GM12892 (cell line): ENCODE measurements at regions not wholly inside any gene's neighbourhood (a gene's known extent, or its start where the extent isn't known, plus 50 kb on each side); places are given as distances from the start of the nearest gene placed in this dataset.

ENCODE experiments used
- DNase-seq: peaks from one replicate; pipeline ENCODE4 v3.0.0; 2011; ENCODE audit not compliant: insufficient read length
- FAIRE-seq: peaks from 2 replicates; lab custom pipeline; 2011; peaks lifted over from hg19 to GRCh38; lab: Jason Lieb, UNC
- POLR2A ChIP-seq: IDR thresholded peaks from 2 replicates; pipeline ENCODE4 v1.6.1; 2011; ENCODE audit warnings: low read depth, low read length, control low read depth
- POLR2AphosphoS5 ChIP-seq: IDR thresholded peaks from 2 replicates; pipeline ENCODE4 v1.6.1; 2011; ENCODE audit warnings: low read depth, low read length, control low read depth
- TAF1 ChIP-seq: IDR thresholded peaks from 2 replicates; pipeline ENCODE4 v1.6.1; 2011; ENCODE audit warnings: low read depth, mild to moderate bottlenecking, control low read depth, low read length, borderline replicate concordance

DNA sequence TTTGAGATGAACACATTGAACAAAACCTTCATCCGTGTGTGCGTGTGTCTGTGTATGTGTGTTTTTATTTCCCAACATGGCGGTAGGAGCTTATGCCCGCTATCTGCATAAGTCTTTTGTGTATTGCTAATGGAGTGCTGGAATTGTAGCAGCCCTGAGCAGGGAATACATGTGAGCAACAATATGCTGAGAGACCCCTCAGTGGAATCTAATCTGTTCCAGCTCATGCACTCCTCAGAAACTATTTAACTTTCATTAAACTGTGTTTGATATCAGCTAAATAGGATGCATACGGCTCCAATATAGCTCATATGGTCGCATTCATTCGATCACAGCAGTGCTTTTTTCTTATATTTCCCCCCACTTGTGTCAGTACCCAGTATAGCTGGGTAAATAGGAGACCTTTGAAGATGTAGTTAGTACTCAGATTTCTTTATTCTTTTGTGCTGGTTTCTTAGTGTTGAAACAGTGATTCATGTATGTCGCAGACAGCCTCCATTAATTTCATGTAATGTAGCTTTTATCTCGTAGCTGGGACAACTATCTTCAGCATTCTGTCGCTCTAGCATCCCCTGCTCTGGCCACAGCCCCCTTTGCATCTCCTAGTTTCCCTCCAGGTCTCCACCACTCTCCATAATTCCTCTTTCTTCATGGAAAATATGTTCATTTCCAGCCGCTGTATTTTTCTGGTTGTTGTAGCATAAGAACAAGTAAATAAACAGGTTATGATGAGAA lies 891.2 kb downstream of the BCL11A start:
- no peak for FAIRE-seq
- TF ChIP-seq POLR2A (no peak), TAF1 (no peak), POLR2AphosphoS5 (no peak)
- no peak for DNase-seq

DNA sequence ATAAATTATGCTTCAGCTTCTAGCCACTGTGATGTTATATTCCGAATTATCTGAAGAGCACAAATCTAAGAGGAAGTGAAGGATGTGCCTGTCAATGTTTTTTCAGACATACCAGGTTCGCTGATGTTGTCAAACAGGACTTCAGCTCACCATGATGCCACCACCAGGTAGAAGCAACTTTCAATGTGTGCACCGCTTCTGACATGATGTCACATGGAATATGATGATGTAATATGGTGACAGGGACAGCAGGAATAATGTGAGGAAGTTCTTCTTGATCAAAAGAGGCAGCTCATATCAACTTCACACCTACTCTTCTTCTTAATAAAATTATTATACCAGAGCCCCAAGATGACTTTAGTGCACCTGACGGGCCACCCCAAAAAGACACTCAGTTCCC lies 893.2 kb downstream of the BCL11A start:
- TF ChIP-seq POLR2A (no peak), TAF1 (no peak), POLR2AphosphoS5 (no peak)
- FAIRE-seq, result no peak
- DNase-seq, result no peak

DNA sequence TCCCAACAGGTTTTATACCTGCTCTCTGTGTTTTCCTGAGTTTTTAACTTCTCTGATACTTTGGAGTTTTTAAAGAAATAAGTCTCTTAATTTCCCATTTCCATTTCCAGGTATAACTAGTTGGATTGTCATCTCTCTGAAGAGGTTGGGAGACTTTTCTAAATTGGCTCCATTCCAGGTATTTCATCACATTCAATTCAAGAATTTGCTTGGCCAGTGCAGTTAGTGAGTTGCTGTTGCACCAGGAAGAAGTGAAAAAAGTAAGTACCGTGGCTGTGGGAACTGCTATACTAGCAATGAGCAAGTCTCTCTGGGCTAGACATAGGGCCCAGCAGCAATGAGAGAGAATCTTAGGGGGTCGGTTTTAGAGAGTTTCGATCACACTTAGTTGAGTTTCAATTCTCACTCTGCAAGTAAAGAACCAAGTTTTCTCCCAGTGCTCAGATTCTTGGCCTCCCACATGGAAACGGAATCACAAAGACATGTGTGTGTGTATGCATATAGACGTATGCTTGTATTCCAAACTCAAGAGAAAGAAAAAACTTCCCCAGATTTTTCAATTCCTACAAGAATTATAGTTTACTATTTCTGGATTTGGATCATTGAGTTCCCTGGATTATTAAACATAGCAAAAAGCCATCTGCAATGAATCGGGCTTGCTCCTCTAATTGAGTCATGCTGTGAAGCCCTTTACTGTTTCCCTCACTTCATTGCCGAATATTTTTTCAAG lies 894.4 kb downstream of the BCL11A start:
- DNase-seq, result no peak
- FAIRE-seq, result no peak
- TF ChIP-seq TAF1 (no peak), POLR2A (no peak), POLR2AphosphoS5 (no peak)

DNA sequence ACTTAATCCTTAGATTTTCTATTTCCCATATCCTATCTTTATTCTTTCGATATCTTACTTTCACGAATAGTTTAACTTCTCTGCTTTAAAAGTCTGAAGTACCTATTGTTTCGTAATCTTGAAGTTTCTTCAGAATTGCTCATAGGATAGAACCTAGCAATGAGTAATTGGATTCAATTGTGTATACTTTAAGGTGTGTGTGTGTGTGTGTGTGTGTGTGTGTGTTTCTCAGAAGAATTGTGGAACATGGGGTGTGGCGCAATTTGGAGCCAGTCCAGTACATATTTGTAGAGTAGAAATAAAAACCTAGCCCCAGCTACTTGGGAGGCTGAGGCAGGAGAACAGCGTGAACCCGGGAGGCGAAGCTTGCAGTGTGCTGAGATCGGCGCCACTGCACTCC lies 897.6 kb downstream of the BCL11A start:
- no peak for FAIRE-seq
- DNase-seq, result no peak
- TF ChIP-seq POLR2A (no peak), POLR2AphosphoS5 (no peak), TAF1 (no peak)

DNA sequence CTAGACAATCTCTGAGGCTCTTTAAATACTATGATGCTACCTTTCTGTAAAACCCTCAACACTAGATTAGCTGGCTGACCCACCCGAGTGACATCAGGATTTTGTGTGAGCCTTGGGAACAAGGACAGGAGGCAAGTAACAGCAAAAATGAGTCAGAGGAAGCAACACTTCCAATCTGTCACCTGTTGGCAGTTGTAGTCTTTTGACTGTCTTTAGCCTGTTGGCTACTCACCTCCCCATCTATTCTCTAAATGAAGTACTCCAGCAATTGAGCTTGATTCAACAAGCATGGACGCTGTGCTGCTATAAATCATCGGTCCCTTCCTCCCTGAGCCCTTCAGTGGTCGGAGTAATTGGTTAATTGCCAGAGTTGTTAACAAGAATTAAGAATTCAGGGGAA lies 898.7 kb downstream of the BCL11A start:
- TF ChIP-seq TAF1, result no peak
- no peak for TF ChIP-seq POLR2AphosphoS5
- TF ChIP-seq POLR2A, result no peak
- FAIRE-seq, result no peak
- no peak for DNase-seq

DNA sequence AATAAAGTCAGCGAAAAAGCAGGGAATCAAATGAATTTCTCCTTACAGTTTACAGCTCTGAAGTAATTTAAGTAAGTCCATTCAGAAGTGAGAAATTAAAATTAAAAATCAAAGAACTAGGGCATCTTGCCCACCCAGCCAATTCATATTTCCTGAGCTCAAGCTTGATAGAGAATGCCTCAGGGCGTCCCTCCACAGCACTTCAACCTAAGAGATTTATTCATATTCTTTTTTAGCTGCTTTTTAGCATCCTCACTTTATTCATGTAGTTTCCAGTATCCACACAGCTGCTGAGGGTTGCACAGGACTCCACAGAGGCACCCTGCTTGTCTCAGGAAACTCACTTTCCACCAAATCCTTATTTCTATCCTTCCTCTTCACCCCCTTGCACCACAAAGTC lies 900.3 kb downstream of the BCL11A start:
- TF ChIP-seq POLR2AphosphoS5, result no peak
- no peak for TF ChIP-seq TAF1
- TF ChIP-seq POLR2A, result no peak
- no peak for FAIRE-seq
- DNase-seq, result no peak

DNA sequence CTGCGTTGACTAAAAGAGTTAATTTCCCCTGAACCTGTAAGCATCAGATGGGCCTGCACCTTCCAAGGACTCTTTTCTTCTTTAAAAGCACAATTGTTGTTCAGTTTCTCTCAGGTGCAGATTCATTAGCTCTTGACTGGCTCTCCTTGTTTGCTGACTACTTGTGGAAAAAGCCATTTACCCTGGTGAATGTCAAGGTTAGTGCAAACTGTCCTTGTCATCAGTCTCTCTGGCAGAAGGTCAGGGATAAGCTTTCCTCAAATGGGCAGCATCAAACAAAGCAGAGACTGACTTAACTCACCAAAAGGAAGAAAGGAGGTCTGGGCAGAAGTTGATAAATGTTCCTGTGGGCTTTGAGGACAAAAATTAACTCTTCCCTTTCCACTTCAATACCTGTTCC lies 922.7 kb downstream of the BCL11A start:
- FAIRE-seq (no peak), DNase-seq (no peak)
- TF ChIP-seq POLR2AphosphoS5 (no peak), TAF1 (no peak), POLR2A (no peak)

DNA sequence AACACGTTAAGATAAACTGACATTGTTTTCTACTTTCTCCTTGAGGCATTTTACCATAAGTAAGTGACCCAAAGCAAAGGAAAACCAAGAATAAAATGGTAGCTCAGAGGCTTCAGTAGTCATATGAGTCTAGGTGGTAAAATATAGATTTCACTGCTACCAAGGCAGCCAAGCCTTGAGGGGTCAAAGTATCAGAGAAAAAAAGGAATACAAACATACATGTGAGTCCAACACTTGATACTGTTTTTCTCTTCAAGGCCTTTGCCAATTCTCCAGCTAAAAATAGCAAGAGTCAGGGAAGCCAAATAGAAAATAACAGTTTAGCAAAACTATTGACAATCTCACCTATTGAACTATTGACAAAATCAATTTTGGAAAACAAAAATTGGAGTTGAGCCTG lies 925.9 kb downstream of the BCL11A start:
- TF ChIP-seq POLR2AphosphoS5 (no peak), POLR2A (no peak)
- no peak for DNase-seq
- FAIRE-seq, result no peak

DNA sequence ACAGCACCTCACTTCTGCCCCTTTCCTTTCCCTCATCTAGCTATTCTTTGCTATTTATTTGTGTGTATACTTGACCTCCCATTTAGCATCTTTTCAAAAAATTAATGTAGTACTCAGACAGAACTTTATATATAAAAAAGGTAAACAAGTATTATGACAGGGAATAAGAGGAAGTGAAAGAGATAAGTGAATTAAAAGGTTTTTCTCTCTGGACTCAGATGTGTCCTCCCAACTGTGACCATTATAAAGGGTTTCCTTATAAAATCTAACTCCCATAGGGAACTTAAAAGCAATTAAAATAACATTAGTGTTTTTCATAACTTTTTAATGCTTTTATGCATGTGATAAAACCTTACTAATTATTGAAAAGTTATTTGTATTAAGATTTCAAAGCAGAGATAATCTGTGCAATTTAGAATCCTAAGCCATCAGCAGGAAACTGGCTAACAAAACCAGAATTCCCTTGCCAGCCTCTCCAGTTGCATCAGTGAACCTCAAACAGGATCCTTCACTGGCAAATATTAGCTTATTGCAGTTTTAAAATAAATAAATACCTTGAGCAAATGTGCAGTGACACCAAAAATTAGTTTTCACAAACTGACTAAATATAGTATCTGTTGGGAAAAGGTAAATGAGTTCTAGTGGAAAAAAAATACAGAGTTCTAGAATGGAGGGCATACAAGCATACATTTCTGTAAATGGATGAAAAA lies 930.7 kb downstream of the BCL11A start:
- FAIRE-seq (no peak), DNase-seq (no peak)
- no peak for TF ChIP-seq TAF1
- TF ChIP-seq POLR2AphosphoS5, result no peak
- no peak for TF ChIP-seq POLR2A

DNA sequence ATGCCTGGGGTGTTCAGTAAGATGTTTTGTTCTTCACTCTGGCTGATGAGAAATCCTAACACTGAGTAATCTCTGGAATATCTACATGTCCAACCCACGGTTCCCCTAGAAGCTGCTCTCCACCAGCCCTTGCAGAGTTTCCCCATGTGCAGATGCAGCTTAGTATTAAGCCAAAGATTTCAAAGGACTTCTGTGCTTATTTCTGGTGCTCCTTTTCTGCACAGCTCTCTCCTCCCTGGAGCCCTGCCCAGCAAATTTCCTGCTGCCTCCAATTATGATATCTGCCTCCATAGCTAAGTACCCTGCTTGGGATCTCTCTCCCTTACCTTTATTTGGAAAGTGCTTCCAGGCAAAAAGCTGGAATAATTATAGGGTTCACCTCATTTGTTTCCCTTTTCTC lies 949.3 kb downstream of the BCL11A start:
- TF ChIP-seq TAF1 (no peak), POLR2A (no peak), POLR2AphosphoS5 (no peak)
- no peak for FAIRE-seq
- no peak for DNase-seq

DNA sequence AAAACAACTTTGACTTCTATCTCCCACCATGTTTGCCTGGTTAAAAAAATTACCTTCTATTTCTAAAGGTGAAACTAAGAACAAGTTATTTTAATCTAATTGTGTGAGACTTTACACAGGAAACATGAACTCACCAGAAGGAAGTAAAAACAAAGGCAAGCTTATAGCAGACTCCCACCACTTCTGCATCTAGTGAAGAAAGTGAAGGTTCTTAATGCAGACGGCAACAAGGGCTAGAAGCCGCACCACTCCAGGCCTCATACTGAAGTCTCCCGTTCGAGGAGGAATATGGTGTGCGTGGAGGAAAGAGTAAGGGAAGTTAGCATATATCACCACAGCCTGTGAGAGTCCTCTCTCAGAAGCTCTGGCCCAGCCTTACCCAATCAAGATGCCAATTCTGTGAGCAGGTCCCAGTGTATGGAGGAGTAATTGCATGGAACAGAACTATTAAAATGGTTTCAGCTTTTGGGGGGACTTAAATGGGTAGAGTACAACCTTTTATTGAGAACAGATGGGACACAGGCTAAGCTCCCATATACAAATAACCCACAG lies 958.7 kb downstream of the BCL11A start:
- FAIRE-seq, result no peak
- TF ChIP-seq TAF1, result no peak
- no peak for TF ChIP-seq POLR2AphosphoS5
- TF ChIP-seq POLR2A, result no peak

DNA sequence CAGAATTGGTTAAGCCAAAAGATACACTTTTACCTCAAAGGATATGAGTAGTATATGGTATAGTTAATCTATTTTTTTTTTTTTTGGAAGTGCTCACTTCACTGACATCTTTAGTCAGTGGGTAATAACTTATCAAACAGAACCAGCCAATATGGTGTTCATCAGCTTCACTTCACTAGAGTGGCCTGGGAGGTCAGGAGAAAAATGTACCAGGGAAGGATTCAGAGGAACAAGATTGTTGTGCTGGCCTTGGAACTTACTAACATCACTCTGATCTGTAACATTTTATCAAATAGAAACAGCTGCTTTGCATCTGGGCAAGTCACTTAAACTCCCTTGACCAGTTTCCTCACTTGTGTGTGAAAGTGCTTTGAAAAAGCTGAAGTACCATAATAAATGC lies 962.7 kb downstream of the BCL11A start:
- no peak for TF ChIP-seq TAF1
- FAIRE-seq (no peak), DNase-seq (no peak)

More for the DNA sequence above, 958.7 kb downstream of the BCL11A start:
- DNase-seq, result no peak

DNA sequence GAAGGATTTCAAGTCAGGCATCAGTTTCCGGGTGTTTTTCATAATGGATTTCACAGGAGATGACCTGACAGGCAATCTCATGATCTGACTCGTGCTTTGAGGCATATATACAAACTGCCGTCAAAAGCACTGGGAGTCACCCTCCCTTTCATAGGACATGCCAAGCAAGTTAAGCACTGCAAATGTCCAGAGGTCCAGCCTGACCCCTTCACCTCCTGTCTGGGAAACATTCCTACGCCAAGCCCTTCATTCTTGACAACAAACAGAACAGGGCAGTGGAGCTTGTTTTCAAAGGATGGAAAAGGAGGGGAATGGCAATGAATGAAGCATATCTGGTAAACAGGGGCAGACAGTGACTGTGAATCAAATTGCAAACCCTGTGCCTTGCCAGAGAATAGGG lies 963.6 kb downstream of the BCL11A start:
- TF ChIP-seq POLR2AphosphoS5 (no peak), POLR2A (no peak), TAF1 (no peak)
- FAIRE-seq (no peak), DNase-seq (no peak)

DNA sequence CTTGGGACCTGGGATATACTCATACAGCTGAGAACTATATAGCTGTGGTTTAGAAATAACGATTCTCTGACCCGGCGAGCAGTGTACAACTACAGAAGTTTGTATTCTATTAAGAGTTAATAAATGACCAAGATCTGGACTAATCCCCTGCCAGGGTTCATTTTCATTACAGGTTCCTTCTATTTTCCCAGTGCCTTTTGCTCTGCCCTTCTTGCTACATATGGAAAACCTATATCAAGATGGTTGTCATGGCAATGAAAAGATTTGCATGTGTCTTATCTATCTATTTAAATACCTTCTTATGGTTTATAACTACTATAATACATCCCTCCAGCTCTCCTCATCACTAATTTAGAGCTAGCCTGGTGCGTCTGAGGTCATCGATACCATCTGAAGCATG lies 965.2 kb downstream of the BCL11A start:
- TF ChIP-seq TAF1 (no peak), POLR2AphosphoS5 (no peak), POLR2A (no peak)
- DNase-seq (no peak), FAIRE-seq (no peak)
